HG03521 (cell line): ENCODE measurements at regions not wholly inside any gene's neighbourhood (a gene's known extent, or its start where the extent isn't known, plus 50 kb on each side); places are given as distances from the start of the nearest gene placed in this dataset.

Source experiments
- ATAC-seq: cut with Tn5 transposase; IDR thresholded peaks from one replicate; pipeline ENCODE4 v1.9.1; 2021; ENCODE audit warnings: mild to moderate bottlenecking, moderate library complexity; ENCODE audit not compliant: unreplicated experiment

DNA sequence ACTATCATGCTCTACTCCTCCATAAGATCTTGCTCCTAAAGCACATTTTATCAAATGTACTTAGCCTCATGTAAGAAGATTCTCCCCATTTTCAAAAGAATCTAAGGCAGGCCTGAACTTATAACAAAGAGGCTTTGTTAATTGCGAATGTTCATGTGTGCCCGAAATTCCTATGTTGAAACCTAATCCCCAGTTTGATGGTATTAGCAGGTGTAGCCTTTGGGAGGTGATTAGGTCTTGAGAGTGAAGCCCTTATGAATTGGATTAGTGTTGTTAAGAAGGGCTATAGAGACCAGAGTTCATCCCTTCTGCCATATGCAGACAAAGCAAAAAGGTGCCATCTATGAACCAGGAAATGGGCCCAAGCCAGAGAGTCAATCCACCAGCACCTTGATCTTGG, 234.5 kb downstream of the PAX3 start:
- ATAC-seq = no peak

DNA sequence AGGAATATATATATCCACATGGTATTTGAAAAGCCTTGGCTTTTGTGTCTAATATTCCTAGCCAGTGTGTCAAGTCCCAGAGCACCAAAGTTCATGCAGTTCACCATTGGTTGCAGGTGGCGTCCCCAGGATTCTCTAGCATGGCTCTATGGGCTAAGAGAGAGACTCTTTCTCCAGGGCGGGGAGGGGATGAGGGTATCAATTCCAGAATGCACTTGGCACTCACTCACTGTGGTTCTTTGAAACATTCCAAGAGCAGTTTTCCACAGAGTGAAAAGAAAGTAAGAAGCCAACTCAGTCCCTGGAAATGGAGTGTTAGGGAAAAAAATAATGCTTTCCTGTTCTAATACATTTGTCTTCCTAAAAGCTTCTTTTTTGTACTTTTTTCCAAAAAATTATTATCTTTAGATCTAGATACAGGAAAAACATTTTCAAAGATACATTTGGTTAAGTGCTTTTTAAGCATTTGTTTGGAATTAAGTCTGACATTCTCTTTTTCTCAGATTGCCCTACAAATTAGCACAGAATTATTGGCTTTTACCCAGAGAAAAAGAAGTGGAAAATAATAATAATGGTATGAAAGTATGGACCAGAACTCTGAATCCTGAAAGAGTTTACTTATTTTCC, 239.9 kb downstream of the PAX3 start:
- ATAC-seq = no peak

DNA sequence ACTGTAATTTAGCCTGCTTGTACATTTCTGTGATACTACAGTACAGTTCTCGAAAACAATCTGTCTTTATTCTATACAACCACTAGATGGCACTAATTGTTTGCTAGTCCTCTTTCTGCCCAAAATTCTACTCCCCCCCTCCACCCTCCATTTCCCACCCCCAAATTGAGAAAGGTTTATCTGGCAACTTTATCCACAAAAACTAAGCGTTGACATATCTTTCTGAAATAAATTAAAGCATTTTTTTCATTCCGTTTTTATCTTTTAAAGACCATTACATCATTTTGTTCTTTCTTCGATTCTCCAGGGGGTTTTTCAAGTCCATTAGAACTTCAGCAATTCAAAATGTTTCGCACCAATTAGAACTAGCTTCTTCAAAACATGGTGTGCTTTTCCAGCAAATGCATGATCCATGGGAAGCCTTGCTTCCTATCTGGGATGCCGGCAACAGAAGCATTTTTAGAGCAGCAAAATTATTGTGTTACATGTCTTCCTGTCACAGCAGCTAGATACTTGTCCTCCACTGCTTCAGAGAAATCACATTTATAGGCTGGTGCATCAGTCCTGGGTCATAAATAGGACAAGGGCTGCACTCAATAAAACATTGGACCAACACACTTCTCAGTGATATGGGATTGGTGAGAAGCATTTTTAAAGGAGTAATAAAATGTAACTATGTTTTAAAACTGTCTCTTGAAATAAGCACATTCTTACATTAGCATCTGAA, 241.3 kb downstream of the PAX3 start:
- ATAC-seq = no peak

DNA sequence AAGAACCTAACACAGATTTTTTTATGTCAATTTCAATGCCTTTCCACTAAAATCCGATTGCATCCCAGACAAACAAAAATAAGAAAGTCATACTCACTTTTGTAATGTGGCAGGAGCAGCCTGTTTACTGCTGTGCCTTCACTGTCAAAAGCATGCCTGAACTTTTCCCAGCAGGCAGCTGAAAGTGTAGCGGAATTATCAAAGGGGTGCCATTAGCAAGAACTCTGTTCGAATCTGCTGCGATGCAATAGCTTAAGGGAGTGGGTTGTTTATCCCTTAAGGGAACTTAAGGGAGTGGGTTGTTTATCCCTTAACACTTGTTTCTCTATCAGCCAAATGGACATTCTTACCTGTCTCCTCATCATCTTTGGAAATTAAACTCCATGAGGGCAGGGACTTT, 243.5 kb downstream of the PAX3 start:
- ATAC-seq = no peak

DNA sequence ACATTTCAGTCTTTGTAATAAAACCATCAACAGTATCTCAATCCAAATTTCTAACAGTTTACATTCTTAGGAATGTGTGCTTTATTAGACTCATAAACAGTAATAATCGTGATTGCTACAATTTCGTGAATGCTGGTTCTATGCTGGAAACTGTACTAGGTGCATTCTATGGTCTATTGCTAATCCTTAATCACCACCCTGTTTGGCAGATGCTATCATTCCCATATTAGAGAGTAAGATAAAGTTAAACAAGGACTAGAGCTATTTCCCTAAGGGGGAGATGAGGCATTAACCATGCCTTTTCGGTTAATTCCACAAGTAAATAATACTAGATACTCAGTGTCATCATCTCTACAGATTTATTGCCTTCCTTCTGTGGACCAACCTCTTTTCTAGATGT, 244.0 kb downstream of the PAX3 start:
- ATAC-seq = no peak

DNA sequence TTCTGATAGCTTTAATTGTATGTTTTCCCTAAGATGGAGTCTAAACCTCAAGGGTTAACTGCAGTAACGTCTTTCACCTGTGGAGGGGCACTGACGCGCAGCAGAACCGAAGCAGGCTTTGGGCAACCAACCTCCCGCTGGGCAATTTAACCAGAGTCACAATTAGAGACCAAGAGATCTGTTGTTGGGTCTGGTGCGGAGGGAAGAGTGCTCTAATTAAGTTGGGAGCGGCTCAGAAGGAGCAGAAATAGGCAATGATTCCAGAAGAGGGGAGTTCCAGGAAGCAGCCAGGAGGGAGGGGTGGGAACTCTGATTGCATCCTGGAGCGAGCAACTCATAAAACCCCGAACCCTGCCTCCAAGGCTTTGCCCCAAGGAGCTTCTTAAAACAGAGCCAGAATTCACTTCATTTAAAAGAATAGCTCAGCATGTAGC, 245.8 kb downstream of the PAX3 start:
- no peak for ATAC-seq

DNA sequence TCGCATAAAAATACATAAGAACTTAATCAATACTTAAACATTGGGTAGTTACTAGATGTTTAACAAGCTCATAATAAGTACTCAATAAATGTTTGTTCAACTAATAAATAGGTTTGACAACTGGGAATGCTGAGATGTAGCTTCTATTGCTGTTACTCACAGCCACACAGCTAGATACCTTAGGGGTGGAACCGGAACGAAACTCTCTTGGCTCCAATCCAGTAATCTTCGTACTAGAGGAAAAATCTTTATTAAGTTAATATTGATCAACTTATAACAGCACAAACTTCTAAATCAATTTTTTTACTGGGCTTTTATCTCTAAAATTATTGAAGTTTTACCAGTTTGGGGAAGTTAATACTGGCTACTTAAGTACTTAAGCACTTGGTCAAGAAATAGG, 247.8 kb downstream of the PAX3 start:
- ATAC-seq = no peak

DNA sequence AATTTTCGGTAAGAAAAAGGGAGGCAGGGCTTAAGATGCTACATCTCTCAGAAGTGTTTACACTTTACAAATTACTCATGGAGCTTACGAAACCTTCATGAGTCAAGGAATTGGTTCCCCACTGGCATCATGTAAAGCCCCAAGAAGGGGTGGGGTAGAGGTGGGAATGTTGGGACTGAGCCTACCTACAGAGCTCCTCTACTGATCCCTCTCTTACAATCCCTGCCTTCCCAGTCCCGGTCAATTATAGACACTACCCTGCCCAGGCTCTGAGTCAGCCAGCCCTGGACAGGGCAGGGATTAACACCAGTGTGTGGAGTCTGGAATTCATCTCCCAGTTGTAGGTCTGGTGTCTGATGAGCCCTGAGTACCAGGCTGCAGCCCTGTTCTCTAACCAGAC, 248.9 kb downstream of the PAX3 start:
- no peak for ATAC-seq

DNA sequence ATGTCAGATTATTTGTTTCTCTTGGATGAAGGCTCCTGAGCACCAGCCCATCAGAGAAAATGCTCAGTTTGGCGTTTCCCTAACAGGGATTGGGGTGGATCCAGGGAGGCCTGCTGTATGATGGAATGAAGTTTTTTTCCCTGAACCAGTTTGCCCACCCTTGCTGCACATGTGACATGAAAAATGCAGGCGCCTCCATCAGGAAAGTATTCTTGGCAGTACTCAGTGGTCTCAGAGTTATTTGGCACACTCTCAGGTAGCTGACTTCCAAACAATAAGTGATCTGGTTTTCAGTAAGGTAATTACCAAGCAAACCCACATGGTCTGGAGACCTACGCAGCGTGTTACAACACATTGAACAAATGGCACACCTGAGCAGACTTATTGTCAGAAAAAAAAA, 254.9 kb downstream of the PAX3 start:
- ATAC-seq = no peak

DNA sequence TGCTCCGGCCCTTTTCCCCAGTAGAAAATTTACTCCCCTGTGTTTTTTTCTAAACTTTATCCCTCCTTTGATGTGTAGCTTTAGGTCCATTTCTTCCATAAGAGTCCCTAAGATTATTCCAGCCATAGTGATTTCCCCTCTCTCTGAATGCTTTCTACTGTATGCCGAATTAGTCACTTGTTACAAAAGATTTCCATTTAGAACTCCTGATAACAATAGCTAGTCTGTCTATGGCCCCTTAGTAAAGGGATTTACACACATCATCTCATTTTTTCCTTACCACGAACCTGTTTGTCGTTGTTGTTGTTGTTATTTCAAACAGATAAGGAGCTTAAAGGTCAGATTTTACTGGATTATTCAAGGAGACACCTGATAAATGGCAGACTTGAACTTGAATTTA, 256.1 kb downstream of the PAX3 start:
- ATAC-seq = no peak

DNA sequence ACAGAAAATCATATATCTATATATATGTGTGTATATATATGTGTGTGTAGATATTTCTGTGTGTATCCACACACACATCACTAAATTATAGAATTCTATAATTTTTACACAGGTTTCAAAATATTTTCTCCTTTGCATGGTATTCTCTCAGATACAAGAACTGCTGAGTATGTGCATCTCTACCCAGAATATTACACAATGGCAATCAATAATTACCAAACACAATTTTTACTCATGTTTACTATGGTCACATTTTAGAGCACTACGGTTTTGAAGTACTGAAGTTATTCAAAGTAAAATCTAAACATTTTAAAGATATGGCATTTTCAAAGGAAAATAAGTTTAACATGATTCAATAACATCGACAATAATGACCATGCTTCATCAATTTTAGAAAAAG, 258.5 kb downstream of the PAX3 start:
- no peak for ATAC-seq

DNA sequence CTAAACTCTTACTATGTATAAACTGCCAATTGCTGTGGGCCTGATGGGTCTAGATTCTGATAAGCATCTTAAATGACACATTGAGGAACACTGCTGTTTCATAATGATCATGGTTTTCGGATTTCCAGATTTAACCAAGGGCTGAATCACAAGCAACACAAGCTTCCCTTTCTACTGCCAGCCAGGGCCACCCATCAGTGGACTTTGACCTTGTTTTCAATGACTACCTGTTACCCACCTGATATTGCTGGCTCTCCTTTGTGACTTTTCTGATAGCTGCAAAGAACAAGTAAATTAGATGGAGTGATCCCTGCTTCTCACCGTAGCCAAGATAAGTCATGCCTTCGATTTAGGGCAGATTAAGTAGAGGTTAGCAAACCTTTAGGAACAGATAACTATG, 259.0 kb downstream of the PAX3 start:
- ATAC-seq = no peak

DNA sequence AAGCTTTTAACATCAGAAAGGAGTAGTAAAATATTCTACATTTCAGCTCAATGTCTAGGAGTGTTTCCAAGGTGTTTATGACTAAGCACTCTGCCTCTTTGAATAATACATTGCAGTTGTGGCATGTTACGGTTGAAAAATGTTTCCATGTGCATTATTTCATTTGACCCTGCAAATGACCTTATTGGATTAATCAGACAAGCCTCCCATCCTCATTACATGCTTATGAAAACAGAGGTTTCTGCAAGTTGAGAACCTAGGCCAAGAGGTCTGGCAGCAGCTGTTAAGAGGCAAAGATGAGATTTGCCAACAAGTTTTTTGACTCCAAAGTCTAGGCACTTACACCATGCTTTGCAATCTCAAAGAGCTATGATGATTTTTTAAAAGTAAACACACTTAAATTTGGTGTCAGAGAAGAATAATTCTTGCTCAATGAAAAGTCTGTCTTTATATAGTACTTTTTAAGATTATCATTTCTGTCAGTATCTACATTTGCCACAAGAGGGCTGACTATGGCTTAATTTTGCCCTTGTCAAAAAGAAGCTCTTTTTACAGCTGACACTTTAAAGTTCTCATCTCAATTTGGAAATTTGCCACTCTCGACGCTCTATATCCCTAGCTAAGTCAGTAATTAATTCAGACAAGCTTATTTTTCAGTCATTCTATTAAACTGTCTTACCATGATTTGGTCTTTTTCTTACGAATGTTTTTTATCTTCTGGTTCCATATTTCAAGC, 260.6 kb downstream of the PAX3 start:
- ATAC-seq = no peak

DNA sequence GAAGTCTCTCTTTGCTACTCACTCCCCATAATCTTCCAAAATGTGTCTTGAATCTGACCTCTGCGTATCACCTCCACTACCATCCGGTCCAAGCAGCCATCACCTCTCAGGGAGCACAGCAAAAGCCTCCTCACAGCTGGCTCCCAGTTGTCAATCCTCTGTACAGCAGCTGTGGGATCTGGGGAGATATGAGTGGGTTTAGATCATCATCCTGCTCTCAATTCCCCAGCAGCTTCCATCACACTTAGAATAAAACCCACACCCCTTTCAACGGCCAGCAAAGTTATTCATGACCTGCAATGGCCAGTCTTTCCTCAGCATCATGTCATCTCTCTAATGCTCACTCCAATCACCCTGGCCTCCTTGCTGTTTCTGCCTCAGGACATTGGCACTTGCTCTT, 261.6 kb downstream of the PAX3 start:
- no peak for ATAC-seq

DNA sequence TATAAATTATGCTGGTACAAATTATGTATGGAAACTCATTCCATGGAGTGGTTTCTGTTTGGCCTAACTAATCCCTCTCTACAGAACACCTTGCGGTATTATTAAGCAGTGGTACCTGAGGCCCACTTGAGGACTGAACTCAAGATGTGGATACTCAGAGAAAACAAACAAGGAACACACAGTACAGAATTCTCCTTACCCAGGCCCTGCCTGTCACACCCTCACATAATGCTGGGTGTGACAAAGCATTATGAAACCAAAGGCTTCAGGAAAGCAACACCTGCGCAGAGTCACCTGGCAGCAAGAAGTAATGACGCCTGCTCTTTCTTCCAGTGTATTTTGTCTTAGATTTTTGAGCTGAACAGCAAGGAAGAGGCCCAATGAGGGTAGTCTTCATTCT, 264.7 kb downstream of the PAX3 start:
- no peak for ATAC-seq

DNA sequence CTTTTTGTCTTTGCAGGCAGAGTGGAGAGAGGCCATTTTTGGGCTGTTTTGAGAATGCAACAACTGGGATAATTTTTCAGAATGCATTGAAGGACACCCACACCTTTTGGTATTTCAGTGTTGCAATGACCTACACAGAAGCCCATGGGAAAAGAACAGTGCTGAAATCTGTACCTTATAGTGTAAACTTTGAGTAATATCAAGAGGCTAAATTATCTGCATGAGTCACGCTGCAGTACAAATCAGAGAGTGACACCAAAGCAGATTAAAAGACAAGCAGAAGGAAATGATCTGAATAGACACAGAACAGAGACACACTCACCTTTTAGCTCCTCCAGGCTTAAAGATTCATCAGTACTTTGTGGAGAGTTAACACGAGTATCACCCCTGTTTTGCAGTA, 265.3 kb downstream of the PAX3 start:
- no peak for ATAC-seq

DNA sequence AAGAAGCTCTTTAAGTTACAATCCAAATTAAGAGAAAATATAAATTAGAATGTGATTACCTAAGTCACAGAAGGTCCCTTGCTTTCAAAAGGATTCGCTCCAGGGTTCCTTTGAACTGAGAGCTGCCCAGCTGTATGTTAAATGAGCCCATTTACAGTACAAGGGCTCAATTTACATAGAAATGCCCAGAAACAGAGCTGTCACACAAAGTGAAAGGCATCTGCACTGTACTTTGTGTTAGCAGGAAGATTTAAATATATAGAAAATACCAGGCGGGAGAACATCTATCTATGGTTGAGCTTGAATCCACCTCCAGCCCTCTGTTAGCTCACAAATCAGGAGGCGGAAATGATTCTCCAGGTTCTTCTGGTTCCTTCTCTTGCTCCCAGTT, 272.9 kb downstream of the PAX3 start:
- no peak for ATAC-seq

DNA sequence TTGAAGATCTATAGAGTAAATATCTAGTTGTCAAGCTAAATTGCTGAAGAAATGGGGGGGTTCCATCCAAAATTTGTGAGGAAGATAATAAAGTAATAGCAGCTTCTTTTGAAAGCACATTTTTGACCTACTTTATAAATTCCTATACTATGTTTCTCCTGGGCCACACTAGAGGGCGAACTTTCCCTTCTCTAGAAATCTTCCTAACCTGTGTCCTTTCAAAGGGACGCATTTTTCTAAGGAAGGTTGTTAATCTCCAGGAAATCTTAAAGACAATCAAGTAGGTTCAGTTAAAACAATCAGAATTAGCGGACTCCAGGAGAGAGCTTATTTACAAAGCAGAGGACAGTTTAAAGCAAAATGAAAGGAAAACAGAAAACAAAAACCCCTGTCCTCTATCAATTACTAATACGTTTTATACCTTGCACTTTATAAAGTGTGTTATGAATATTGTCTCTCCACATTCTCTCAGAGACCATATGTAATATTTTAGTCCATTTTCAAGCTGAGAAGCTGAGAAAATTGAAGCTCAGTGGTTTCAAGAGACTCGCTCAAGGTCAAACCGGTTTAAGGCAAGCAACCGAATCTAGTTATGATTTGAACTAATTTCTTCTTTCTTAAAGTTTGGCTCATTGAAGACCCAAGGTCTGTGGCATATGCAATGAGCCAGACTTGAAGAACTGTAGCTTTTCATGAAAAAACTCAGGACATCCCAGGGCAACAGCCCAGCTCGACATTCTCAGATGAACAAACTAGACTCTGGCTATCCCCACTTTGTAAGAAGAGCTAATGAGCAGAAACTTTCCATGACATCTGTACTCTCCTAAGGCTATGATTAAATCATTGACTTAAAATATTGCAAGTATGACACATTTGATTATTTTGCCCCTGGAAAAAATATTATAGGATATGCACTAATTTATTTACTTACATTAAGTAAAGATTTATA, 273.6 kb downstream of the PAX3 start:
- ATAC-seq = no peak

DNA sequence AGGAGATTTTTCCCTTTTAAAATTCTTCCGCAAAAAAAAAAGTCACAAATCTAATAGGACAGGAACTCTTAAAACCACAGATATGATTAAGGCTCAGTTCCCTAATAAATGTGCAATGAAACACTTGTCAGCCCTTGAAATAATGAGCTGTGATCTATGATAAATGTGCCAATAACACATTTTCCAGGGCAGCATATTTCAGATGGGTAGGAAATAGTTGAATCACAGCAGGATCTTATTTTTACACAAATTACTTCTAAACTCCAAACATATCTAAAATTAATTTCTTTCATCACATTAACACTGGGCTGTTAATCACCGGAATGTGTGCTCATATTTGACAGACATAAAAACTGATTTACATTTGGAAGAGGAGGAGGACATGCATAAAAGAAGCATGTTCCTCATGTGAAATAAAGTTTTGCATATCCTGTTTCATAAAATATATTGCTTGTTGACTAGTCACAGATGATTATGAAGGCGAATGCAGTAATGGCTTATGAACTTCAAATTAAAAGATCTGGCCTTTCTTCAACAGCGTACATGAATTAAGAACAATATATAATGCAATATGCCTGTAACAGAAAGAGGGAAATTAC, 281.4 kb downstream of the PAX3 start:
- no peak for ATAC-seq

DNA sequence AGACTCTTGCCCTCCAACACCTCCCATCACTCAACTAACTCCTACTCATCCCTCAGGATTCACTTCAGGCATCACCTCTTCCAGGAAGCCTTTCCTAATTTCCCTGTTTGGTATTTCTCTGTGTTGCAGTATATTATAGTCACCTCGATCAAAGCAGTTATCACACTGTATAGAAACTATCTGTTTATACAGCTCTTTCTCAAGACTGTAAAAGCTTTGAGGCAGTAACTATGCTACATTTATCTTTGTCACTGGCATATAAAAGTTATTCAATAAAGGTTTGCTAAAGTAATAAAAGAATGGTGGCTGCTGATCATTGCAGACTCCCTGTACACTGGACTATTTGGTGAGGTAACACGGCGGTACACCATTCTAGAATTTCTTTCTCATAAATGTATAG, 284.9 kb downstream of the PAX3 start:
- ATAC-seq = no peak

DNA sequence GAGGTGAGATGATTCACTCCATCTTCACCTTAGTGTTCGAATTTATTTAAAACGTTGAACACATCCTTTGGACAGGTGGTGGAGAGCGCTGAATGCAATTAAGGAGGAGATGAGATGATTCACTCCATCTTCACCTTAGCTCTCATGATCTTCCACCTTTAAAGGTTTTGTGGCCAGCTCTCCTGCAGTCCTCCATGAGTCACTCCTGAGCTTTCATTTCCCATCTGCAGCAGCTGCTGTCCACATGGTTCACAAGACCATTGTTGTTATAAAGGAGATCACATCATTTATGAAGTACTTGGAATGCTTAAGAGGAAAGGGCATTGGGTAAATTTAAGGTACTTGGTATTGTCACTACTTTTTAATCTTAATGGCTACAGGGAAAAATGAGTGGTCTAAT, 298.5 kb downstream of the PAX3 start:
- no peak for ATAC-seq
